ENCODE measurements at regions not wholly inside any gene's neighbourhood (a gene's known extent, or its start where the extent isn't known, plus 50 kb on each side); places are given as distances from the start of the nearest gene placed in this dataset.

DNA sequence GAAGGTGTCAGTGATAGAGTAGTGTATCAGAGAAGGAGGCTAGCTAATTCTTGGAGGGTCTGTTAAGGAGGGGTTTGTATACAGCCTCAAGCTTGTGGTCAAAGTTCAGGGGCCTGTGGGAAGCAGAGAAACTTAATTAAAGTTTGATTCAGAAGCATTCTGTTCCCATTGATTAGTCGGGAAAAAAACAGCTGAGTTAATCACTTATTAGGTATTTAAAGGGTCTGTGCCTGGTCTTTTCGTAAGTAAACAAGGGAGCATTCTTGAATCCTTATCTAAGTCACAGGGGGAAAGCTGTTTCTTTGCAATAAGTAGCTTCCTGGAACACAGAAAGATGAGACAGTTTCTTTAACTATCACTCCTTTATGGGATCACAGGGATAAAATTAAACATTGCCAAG is 492.1 kb downstream of the PCDH10 start:
- H3K27me3 ChIP-seq (ENCODE audit: control insufficient read depth, insufficient read depth, low read length), result no peaks in the 10 kb centered on the region
- H2AFZ ChIP-seq, result no peak overlapping the region
- H3K27ac ChIP-seq, result no peak overlapping the region
- no peaks in the 10 kb centered on the region for H3K79me2 ChIP-seq
- no peak overlapping the region for H3K9ac ChIP-seq
- no peak overlapping the region for H3K4me2 ChIP-seq (ENCODE audit: low read length)
- no peaks in the 10 kb centered on the region for H3K36me3 ChIP-seq (ENCODE audit: control insufficient read depth, insufficient read depth, low read length)
- H3K9me3 ChIP-seq (ENCODE audit: control insufficient read depth, low read length), result no peaks in the 10 kb centered on the region
- TF ChIP-seq, protein P1, sequence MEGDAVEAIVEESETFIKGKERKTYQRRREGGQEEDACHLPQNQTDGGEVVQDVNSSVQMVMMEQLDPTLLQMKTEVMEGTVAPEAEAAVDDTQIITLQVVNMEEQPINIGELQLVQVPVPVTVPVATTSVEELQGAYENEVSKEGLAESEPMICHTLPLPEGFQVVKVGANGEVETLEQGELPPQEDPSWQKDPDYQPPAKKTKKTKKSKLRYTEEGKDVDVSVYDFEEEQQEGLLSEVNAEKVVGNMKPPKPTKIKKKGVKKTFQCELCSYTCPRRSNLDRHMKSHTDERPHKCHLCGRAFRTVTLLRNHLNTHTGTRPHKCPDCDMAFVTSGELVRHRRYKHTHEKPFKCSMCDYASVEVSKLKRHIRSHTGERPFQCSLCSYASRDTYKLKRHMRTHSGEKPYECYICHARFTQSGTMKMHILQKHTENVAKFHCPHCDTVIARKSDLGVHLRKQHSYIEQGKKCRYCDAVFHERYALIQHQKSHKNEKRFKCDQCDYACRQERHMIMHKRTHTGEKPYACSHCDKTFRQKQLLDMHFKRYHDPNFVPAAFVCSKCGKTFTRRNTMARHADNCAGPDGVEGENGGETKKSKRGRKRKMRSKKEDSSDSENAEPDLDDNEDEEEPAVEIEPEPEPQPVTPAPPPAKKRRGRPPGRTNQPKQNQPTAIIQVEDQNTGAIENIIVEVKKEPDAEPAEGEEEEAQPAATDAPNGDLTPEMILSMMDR (IDR thresholded peaks at IDR 0.05), result no peak
- no peak overlapping the region for H3K4me3 ChIP-seq (ENCODE audit: low read depth, low read length)
- H3K4me1 ChIP-seq, result no peaks in the 10 kb centered on the region

DNA sequence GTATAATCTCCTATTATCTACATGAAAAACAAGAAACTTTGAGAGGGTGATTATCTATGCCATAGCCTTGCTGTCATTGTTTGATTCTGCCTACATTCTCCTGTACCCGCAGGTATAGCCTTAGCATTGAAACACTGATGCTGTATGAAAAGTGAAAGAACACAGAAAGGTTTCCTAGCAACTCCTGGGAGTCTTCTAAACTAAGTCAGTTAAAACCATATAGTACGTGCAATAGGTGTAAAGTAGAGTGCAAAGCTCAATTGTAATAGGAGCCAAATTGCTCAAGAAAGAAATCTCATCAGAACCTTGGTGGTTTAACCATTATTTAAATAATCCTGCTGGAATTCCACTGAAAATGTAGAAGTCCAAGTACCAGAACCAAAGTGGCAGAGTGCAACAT is 489.7 kb downstream of the PCDH10 start:
- Histone ChIP-seq H2AFZ (no peak overlapping the region), H3K27me3 (ENCODE audit: control insufficient read depth, insufficient read depth, low read length) (no peaks in the 10 kb centered on the region), H3K79me2 (no peaks in the 10 kb centered on the region), H3K4me2 (ENCODE audit: low read length) (no peak overlapping the region), H3K27ac (no peak overlapping the region), H3K9me3 (ENCODE audit: control insufficient read depth, low read length) (no peaks in the 10 kb centered on the region), H3K36me3 (ENCODE audit: control insufficient read depth, insufficient read depth, low read length) (no peaks in the 10 kb centered on the region), H3K4me3 (ENCODE audit: low read depth, low read length) (no peak overlapping the region), H3K4me1 (no peaks in the 10 kb centered on the region), H3K9ac (no peak overlapping the region)
- TF ChIP-seq, protein P1 (IDR thresholded peaks at IDR 0.05), result no peak

DNA sequence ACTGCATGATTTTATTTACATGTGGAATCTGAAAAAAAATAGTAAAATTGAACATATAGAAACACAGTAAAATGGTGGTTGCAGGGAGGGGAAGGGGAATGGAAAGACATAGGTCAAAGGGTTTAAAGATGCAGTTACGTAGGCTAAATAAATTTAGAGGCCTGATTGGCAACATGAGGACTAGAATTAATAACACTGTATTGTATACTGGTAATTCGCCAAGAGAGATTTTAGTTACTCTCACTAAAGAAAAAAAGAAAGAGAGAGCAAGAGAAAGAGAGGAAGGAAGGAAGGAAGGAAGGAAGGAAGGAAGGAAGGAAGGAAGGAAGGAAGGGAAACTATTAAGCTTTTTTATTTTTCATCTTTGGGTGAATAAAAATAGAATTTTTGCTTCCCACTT is 488.1 kb downstream of the PCDH10 start:
- H3K27me3 ChIP-seq (ENCODE audit: control insufficient read depth, insufficient read depth, low read length), result no peaks in the 10 kb centered on the region
- no peaks in the 10 kb centered on the region for H3K4me1 ChIP-seq
- H3K27ac ChIP-seq, result no peak overlapping the region
- no peaks in the 10 kb centered on the region for H3K79me2 ChIP-seq
- no peaks in the 10 kb centered on the region for H3K9me3 ChIP-seq (ENCODE audit: control insufficient read depth, low read length)
- H3K9ac ChIP-seq, result no peak overlapping the region
- no peaks in the 10 kb centered on the region for H3K36me3 ChIP-seq (ENCODE audit: control insufficient read depth, insufficient read depth, low read length)
- TF ChIP-seq, protein P1 (IDR thresholded peaks at IDR 0.05), result no peak
- no peak overlapping the region for H2AFZ ChIP-seq
- H3K4me3 ChIP-seq (ENCODE audit: low read depth, low read length), result no peak overlapping the region
- H3K4me2 ChIP-seq (ENCODE audit: low read length), result no peak overlapping the region

DNA sequence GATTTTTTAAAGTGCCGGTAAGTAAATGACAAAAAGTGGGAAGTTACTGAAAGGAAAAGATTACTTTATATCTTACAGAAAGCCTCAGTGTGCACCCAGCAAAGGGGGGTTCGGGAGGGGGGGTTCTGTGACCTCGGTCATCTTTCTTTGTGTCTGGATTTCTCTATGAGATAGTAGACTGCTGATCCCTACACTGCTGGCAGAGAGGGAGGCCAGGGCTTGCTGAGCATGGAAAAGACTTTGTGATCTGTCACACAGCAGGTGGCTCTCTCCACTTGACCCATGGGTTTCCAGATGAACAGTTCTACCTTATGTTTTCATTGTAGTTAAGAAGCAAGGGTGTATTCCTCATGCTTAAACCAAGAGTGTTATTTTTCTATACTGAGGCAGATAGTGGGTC is 475.6 kb downstream of the PCDH10 start:
- Histone ChIP-seq H3K4me1 (no peaks in the 10 kb centered on the region), H3K79me2 (no peaks in the 10 kb centered on the region), H3K36me3 (ENCODE audit: control insufficient read depth, insufficient read depth, low read length) (no peaks in the 10 kb centered on the region), H3K4me3 (ENCODE audit: low read depth, low read length) (no peak overlapping the region), H3K27me3 (ENCODE audit: control insufficient read depth, insufficient read depth, low read length) (no peaks in the 10 kb centered on the region), H3K4me2 (ENCODE audit: low read length) (peak overlapping the region; percentile 9), H3K9ac (no peak overlapping the region), H3K27ac (no peak overlapping the region), H3K9me3 (ENCODE audit: control insufficient read depth, low read length) (no peaks in the 10 kb centered on the region), H2AFZ (no peak overlapping the region)
- TF ChIP-seq, protein P1 (IDR thresholded peaks at IDR 0.05), result no peak

DNA sequence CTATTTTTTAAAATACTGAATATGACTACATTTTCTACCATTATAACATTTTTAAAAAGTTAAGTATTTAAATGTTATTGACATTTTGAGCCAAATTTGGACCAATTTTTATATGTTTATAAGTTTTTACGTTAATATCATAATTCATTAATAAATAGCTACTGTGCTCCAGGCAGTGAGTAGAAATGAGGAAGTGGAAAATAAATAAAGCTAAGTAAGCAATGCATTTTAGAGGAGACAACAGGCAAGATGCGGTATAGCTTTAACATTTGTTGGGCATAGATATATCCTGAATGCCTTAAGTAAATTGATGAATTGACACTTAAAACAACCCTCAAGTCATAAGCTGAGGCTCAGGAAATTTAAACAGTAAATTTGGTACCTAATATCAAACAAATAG is 474.8 kb downstream of the PCDH10 start:
- no peaks in the 10 kb centered on the region for H3K27me3 ChIP-seq (ENCODE audit: control insufficient read depth, insufficient read depth, low read length)
- TF ChIP-seq, protein P1 (IDR thresholded peaks at IDR 0.05), result no peak
- no peaks in the 10 kb centered on the region for H3K9me3 ChIP-seq (ENCODE audit: control insufficient read depth, low read length)

More for the DNA sequence above, 474.8 kb downstream of the PCDH10 start:
- Histone ChIP-seq H3K36me3 (ENCODE audit: control insufficient read depth, insufficient read depth, low read length) (no peaks in the 10 kb centered on the region), H3K9ac (no peak overlapping the region), H3K79me2 (no peaks in the 10 kb centered on the region), H3K4me3 (ENCODE audit: low read depth, low read length) (no peak overlapping the region), H3K4me1 (no peaks in the 10 kb centered on the region), H2AFZ (no peak overlapping the region), H3K4me2 (ENCODE audit: low read length) (no peak overlapping the region), H3K27ac (no peak overlapping the region)
